Psoas muscle (tissue), 7 donors: ENCODE measurements at regions not wholly inside any gene's neighbourhood (a gene's known extent, or its start where the extent isn't known, plus 50 kb on each side); places are given as distances from the start of the nearest gene placed in this dataset.

Source experiments
- ATAC-seq, 4 donors: fragments of 200-7000 bp; cut with Tn5 transposase; one replicate each; pipeline ENCODE4 v1.9.1; 2020; ENCODE audit warnings: moderate library complexity in 3 of 4, mild to moderate bottlenecking in 2 of 4
- DNase-seq, 2 donors: peaks; one replicate each; pipeline ENCODE4 v3.0.0-alpha.2; 2020
- H3K27ac ChIP-seq: fragments of 200-600 bp; one replicate; pipeline ENCODE4 v1.8.0; 2022
- H3K27me3 ChIP-seq, 3 donors: fragments of 200-600 bp in 1 of 3; one replicate each; pipeline versions ENCODE4 v1.6.1 to v1.8.0; 2013 to 2022; ENCODE audit warnings: low read length in 2 of 3, mild to moderate bottlenecking in 2 of 3, moderate library complexity in 1 of 3; ENCODE audit not compliant: insufficient read depth in 3 of 3
- H3K36me3 ChIP-seq, 2 donors: fragments of 200-600 bp in 1 of 2; one replicate each; pipeline versions ENCODE4 v1.6.1 to v1.8.0; 2013 to 2022; ENCODE audit warnings: low read depth in 1 of 2, mild to moderate bottlenecking in 1 of 2, moderate library complexity in 1 of 2; ENCODE audit not compliant: insufficient read depth in 1 of 2
- H3K4me1 ChIP-seq: fragments of 200-600 bp; one replicate; pipeline ENCODE4 v1.8.0; 2022
- H3K4me3 ChIP-seq: fragments of 200-600 bp; one replicate; pipeline ENCODE4 v1.8.0; 2022; ENCODE audit warnings: mild to moderate bottlenecking
- H3K9me3 ChIP-seq: fragments of 200-600 bp; one replicate; pipeline ENCODE4 v1.8.0; 2022
- WGBS, 3 donors: extraction: QIAGEN DNeasy Blood & Tissue Kit; methylation state at CpG; one replicate each; pipeline versions ENCODE4 v1.1.6 to v1.1.7; 2013; 5-methylcytosine and 5-hydroxymethylcytosine counted together
- intact Hi-C, 2 donors: fragments of 100-400 bp; cut with DNase I; formaldehyde crosslinking; loops; one replicate each; pipeline versions ENCODE4 v1.11.0 to v1.14.2; 2022
- TF ChIP-seq, protein P1 (sequence below): fragments of 200-600 bp; IDR thresholded peaks from one replicate; pipeline ENCODE4 v1.8.0; 2022; ENCODE audit warnings: antibody characterized with exemption
- donor health status: healthy with polysubstance abuse.
- donor health status: DM: no; HTN: no; CAD: no; lungs with moderate emphysema.
- donor health status: Bipolar disorder and iron deficiency.
- donor health status: healthy.
- donor health status: DM: yes; HTN: yes; CAD: no.
- donor health status: DM: no; HTN: no; CAD: no.
- donor health status: DM: yes; HTN: yes; CAD: no.

DNA sequence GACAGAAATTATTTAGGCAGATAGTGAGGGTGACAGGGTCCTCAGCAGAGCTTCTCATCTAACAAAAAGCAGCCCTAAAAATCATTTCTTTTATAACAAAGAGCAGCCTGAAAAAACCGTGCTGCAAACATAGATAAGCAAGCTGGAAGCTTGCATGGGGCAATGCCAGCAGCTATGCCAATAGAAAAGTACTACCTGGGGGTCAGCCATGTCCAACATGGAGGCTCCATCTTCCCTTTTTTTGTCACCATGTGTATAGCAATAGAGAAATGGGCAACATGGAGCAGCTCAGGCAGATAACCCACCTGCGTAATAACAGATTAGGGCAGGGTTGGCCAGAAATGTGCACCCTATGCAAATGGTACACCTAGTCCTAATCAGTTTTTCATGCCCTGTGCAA is 57.4 kb upstream of the IGLL5 start:
- DNase-seq, result no peak
- no peak overlapping the region for H3K4me3 ChIP-seq
- H3K36me3 ChIP-seq, result no peaks in the 10 kb centered on the region
- WGBS, 3 donors, result 73 to 89% (median 87%) methylated on average over 2 of the region's 2 CpGs
- TF ChIP-seq, protein P1, sequence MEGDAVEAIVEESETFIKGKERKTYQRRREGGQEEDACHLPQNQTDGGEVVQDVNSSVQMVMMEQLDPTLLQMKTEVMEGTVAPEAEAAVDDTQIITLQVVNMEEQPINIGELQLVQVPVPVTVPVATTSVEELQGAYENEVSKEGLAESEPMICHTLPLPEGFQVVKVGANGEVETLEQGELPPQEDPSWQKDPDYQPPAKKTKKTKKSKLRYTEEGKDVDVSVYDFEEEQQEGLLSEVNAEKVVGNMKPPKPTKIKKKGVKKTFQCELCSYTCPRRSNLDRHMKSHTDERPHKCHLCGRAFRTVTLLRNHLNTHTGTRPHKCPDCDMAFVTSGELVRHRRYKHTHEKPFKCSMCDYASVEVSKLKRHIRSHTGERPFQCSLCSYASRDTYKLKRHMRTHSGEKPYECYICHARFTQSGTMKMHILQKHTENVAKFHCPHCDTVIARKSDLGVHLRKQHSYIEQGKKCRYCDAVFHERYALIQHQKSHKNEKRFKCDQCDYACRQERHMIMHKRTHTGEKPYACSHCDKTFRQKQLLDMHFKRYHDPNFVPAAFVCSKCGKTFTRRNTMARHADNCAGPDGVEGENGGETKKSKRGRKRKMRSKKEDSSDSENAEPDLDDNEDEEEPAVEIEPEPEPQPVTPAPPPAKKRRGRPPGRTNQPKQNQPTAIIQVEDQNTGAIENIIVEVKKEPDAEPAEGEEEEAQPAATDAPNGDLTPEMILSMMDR, result no peak
- no peak for ATAC-seq
- peaks cover 8% of the 10 kb centered on the region for H3K9me3 ChIP-seq
- no peaks in the 10 kb centered on the region for H3K4me1 ChIP-seq
- intact Hi-C loops, result no loop called here
- H3K27ac ChIP-seq, result no peak overlapping the region
- peaks cover 0 to 8% (median 0%) of the 10 kb centered on the region in 3 donors for H3K27me3 ChIP-seq

- Histone ChIP-seq H3K4me1 (no peaks in the 10 kb centered on the region), H3K4me3 (no peak overlapping the region), H3K36me3 (no peaks in the 10 kb centered on the region), H3K27ac (no peak overlapping the region), H3K9me3 (peaks cover 8% of the 10 kb centered on the region), H3K27me3 (peaks cover 2 to 11% (median 5%) of the 10 kb centered on the region in 3 donors)
- DNase-seq (no peak), ATAC-seq (no peak)
- TF ChIP-seq, protein P1, result no peak
- intact Hi-C loops, result no loop called here
- WGBS, 3 donors, result 89 to 100% (median 91%) methylated on average over 1 of the region's 1 CpG
Observed at GRCh38 chr22:22830957-22831688, 56.5 kb upstream of the IGLL5 start.

- H3K4me1 ChIP-seq, result no peaks in the 10 kb centered on the region
- ATAC-seq, result no peak
- H3K9me3 ChIP-seq, result peaks cover 8% of the 10 kb centered on the region
- DNase-seq, result no peak
- WGBS, 3 donors, result 83 to 89% (median 86%) methylated on average over 3 of the region's 3 CpGs
- no peaks in the 10 kb centered on the region for H3K36me3 ChIP-seq
- TF ChIP-seq, protein P1, result no peak
- H3K27me3 ChIP-seq, result peaks cover 2 to 17% (median 5%) of the 10 kb centered on the region in 3 donors
- no peak overlapping the region for H3K4me3 ChIP-seq
- no peak overlapping the region for H3K27ac ChIP-seq
- intact Hi-C loops, result no loop called here
Observed at GRCh38 chr22:22833059-22833458, 54.6 kb upstream of the IGLL5 start.

DNA sequence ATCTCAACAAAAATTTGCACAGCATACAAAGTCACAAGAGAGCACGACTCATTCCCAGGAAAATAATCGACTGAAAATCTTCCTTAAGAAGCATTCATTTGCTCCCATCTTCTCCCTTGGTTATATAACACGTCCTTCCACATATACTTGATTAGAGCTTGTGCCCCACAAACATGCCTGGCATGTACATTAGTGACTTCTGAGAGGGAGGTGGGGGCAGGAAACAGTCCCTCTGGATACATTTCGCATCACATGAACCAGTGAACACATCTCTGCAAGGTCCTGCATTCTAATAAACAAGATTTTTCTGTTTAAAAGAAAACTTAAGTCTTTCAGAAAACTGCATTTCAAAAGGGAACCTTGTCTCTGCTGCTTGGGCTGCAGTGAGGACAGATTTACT is 54.1 kb upstream of the IGLL5 start:
- WGBS, 3 donors, result 69 to 75% (median 74%) methylated on average over 4 of the region's 4 CpGs

More for the DNA sequence above, 54.1 kb upstream of the IGLL5 start:
- peaks cover 2 to 22% (median 5%) of the 10 kb centered on the region in 3 donors for H3K27me3 ChIP-seq
- no peaks in the 10 kb centered on the region for H3K4me1 ChIP-seq
- intact Hi-C loops, result no loop called here
- no peak for ATAC-seq
- TF ChIP-seq, protein P1, result no peak
- DNase-seq, result no peak
- peaks cover 8% of the 10 kb centered on the region for H3K9me3 ChIP-seq
- no peaks in the 10 kb centered on the region for H3K36me3 ChIP-seq
- H3K27ac ChIP-seq, result no peak overlapping the region
- H3K4me3 ChIP-seq, result no peak overlapping the region
